ENCODE measurements at regions not wholly inside any gene's neighbourhood (a gene's known extent, or its start where the extent isn't known, plus 50 kb on each side); places are given as distances from the start of the nearest gene placed in this dataset.

DNA sequence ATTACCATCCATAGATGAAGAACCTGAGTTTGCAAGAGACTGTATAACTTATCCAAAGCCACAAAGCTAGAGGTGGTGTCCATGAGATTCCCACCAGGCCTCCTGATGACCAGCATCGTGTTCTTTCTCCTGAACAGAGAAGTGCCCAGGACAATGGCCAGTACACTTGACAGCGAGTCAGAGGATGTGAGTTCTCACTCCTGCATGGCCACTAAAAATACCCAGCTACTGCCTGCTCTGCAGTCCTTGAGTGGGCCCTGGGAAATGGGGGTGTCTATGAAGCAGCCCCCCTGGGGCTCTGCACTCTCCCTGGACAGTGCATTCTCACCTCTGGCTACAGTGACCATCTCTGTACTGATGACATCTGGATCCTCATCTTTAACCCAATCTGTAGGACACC, 201.2 kb downstream of the RPLP1 start:
- Histone ChIP-seq H3K4me3 (ENCODE audit: low read depth, low read length) (no peak overlapping the region), H3K27me3 (peaks cover 17% of the 10 kb centered on the region; the same call in 1 of the 2 replicates), H3K4me1 (no peaks in the 10 kb centered on the region), H3K9me3 (0 out of 2 replicates have a peak, but pooled peaks cover 2% of the 10 kb centered on the region), H3K36me3 (no peaks in the 10 kb centered on the region)
- DNase-seq: no peak
- TF ChIP-seq, protein P1, sequence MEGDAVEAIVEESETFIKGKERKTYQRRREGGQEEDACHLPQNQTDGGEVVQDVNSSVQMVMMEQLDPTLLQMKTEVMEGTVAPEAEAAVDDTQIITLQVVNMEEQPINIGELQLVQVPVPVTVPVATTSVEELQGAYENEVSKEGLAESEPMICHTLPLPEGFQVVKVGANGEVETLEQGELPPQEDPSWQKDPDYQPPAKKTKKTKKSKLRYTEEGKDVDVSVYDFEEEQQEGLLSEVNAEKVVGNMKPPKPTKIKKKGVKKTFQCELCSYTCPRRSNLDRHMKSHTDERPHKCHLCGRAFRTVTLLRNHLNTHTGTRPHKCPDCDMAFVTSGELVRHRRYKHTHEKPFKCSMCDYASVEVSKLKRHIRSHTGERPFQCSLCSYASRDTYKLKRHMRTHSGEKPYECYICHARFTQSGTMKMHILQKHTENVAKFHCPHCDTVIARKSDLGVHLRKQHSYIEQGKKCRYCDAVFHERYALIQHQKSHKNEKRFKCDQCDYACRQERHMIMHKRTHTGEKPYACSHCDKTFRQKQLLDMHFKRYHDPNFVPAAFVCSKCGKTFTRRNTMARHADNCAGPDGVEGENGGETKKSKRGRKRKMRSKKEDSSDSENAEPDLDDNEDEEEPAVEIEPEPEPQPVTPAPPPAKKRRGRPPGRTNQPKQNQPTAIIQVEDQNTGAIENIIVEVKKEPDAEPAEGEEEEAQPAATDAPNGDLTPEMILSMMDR (IDR thresholded peaks at IDR 0.05; ENCODE audit: low read depth, low read length): no peak

DNA sequence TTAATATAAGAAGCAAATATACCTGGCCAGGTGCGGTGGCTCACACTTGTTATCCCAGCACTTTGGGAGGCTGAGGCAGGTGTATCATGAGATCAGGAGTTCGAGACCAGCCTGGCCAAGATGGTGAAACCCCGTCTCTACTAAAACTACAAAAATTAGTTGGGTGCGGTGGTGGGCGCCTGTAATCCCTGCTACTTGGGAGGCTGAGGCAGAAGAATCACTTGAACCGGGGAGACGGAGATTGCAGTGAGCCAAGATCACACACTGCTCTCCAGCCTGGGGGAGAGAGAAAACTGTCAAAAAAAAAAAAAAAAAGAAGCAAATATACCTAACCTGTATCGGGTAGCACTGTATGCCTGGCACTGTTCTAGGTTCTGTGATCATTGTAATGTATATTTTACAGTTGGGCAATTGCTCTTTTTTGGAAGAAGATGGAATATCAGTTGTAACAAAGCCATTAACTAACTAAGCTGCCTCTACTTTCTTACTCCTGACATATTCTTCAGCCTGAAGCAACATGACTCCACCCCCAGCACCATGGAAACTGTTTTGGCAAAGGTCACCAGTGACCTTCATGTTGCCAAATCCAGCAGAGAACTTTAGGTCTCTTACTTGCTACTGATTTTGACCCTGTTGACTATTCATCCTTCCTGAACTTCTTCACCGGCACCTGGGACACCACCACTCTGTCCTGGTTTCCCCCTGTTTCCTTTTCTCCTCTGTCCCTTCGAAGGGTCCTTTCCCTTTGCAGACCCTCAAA, 203.8 kb downstream of the RPLP1 start:
- no peaks in the 10 kb centered on the region for H3K4me1 ChIP-seq
- H3K4me3 ChIP-seq (ENCODE audit: low read depth, low read length): no peak overlapping the region
- H3K36me3 ChIP-seq: no peaks in the 10 kb centered on the region
- H3K9me3 ChIP-seq: 0 out of 2 replicates have a peak, but pooled peaks cover 2% of the 10 kb centered on the region
- peaks cover 10% of the 10 kb centered on the region; the same call in 1 of the 2 replicates for H3K27me3 ChIP-seq
- no peak for DNase-seq
- TF ChIP-seq, protein P1 (IDR thresholded peaks at IDR 0.05; ENCODE audit: low read depth, low read length): no peak

DNA sequence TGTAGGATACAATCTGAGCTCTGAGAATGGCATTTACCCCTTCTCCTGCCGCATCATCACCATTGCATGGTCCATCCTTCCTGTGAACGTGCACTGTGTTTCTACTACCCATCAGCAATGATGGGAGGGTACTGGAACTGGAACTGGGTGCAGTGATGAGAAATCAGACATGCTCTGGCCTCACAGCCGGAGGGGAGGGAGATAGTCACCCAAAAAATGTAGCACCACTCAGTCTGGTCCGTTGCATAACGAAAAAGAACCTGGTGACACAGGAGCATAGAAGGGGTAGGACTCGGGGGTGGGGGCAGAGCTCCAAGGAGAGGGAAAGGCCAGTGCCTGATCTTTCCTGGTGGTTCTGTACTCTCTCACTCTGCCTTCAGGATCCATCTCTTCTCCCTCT, 205.0 kb downstream of the RPLP1 start:
- H3K27me3 ChIP-seq: no peaks in the 10 kb centered on the region; the same call in 1 of the 2 replicates
- DNase-seq: no peak
- TF ChIP-seq, protein P1 (IDR thresholded peaks at IDR 0.05; ENCODE audit: low read depth, low read length): no peak
- 0 out of 2 replicates have a peak, but pooled peaks cover 2% of the 10 kb centered on the region for H3K9me3 ChIP-seq
- H3K36me3 ChIP-seq: no peaks in the 10 kb centered on the region
- H3K4me1 ChIP-seq: no peaks in the 10 kb centered on the region
- no peak overlapping the region for H3K4me3 ChIP-seq (ENCODE audit: low read depth, low read length)

DNA sequence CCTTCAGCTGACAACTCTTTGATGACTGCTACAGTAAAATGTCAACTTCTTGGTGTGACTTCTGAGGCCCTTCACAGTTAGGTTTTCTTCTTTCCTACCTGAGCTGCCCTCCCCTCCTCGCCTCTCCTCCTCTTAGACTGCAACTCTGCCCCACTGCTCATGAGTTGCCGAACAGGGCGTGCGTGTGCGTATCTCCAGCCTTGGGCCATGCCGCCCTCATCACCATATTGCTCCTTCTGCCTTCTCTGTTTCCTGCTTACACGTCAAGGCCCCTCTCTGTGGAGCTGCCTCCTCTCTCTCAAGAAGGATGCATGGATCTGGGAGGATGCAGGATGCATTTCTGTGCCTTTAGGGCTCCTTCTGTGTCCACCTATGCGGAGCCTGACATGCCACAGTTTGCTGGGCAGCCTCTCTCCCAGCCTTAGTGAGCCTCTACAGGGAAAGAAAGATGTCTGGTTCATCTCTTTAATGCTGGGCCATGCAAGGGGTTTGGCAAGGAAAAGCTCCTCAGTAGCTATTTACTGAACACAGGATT, 205.9 kb downstream of the RPLP1 start:
- no peak for DNase-seq
- Histone ChIP-seq H3K27me3 (no peaks in the 10 kb centered on the region), H3K4me3 (ENCODE audit: low read depth, low read length) (no peak overlapping the region), H3K36me3 (no peaks in the 10 kb centered on the region), H3K9me3 (0 out of 2 replicates have a peak, but pooled peaks cover 2% of the 10 kb centered on the region), H3K4me1 (no peaks in the 10 kb centered on the region)
- TF ChIP-seq, protein P1 (IDR thresholded peaks at IDR 0.05; ENCODE audit: low read depth, low read length): no peak

- TF ChIP-seq, protein P1 (IDR thresholded peaks at IDR 0.05; ENCODE audit: low read depth, low read length): no peak
- no peak for DNase-seq
- Histone ChIP-seq H3K27me3 (peaks cover 1% of the 10 kb centered on the region; the same call in 1 of the 2 replicates), H3K4me1 (no peaks in the 10 kb centered on the region), H3K36me3 (no peaks in the 10 kb centered on the region), H3K4me3 (ENCODE audit: low read depth, low read length) (no peak overlapping the region), H3K9me3 (no peaks in the 10 kb centered on the region)
Observed at GRCh38 chr15:69659454-69660050, 206.9 kb downstream of the RPLP1 start.

Measured in BE2C (cell line).